GM12878 (cell line): ENCODE measurements at regions not wholly inside any gene's neighbourhood (a gene's known extent, or its start where the extent isn't known, plus 50 kb on each side); places are given as distances from the start of the nearest gene placed in this dataset.

Source experiments
- ATAC-seq: fragments of 200-7000 bp; cut with Tn5 transposase; 3 replicates; pipeline ENCODE4 v1.9.1; 2020; ENCODE audit warnings: mild to moderate bottlenecking, moderate library complexity
- BruUV-seq: library from RNA; stranded (reverse); fragments of 400-500 nt; replicated peaks from 2 replicates; lab custom pipeline; 2021; lab: Mats Ljungman, UMichigan
- CTCF ChIA-PET: fragments of 300-600 bp; sonication (Branson Sonifier 250); formaldehyde crosslinking; extraction: SDS; loops from one replicate; lab custom pipeline; 2021; ENCODE audit warnings: inconsistent platforms; lab: Yijun Ruan, JAX
- POLR2A ChIA-PET: fragments of 350-600 bp; formaldehyde crosslinking; extraction: SDS; loops from one replicate; lab custom pipeline; 2021; ENCODE audit warnings: inconsistent platforms; lab: Charles Lee
- RAD21 ChIA-PET: fragments of 300-600 bp; sonication (Branson Sonifier 250); formaldehyde crosslinking; loops from one replicate; lab custom pipeline; 2023; ENCODE audit warnings: antibody characterized with exemption; ENCODE audit not compliant: unreplicated experiment; lab: Charles Lee
- SMC1A ChIA-PET: fragments of 300-600 bp; sonication (Branson Sonifier 250); formaldehyde crosslinking; loops from one replicate; lab custom pipeline; 2023; ENCODE audit not compliant: unreplicated experiment, uncharacterized antibody; lab: Charles Lee
- DNase-seq: peaks from one replicate; pipeline ENCODE4 v3.0.0-alpha.2; 2011; ENCODE audit warnings: low read depth, low spot score
- FAIRE-seq: peaks from 3 replicates; lab custom pipeline; 2011; peaks lifted over from hg19 to GRCh38; lab: Jason Lieb, UNC
- H2AFZ ChIP-seq: 2 replicates; pipeline ENCODE4 v1.6.0; 2011; ENCODE audit warnings: low read depth, low read length, control low read depth; ENCODE audit not compliant: control insufficient read depth
- H3K27ac ChIP-seq: 2 replicates; pipeline ENCODE4 v1.5.1; 2011; ENCODE audit warnings: control low read depth; ENCODE audit not compliant: control insufficient read depth, insufficient read depth
- H3K27me3 ChIP-seq, 2 experiments: replicated peaks in 1 of 2; 2 replicates each; pipeline versions ENCODE4 v1.6.0 to v1.6.1; 2011; ENCODE audit warnings: low read length in 1 of 2; ENCODE audit not compliant: control insufficient read depth in 2 of 2, insufficient read depth in 2 of 2
- H3K36me3 ChIP-seq, 2 experiments: 2 replicates each; pipeline ENCODE4 v1.5.1; 2011; ENCODE audit warnings: low read length in 1 of 2; ENCODE audit not compliant: control insufficient read depth in 2 of 2, insufficient read depth in 2 of 2
- H3K4me1 ChIP-seq: 2 replicates; pipeline ENCODE4 v1.6.1; 2011; ENCODE audit warnings: mild to moderate bottlenecking, low read length, moderate library complexity, mixed read lengths; ENCODE audit not compliant: control insufficient read depth, insufficient read depth
- H3K4me2 ChIP-seq: 2 replicates; pipeline ENCODE4 v1.6.0; 2011; ENCODE audit warnings: control low read depth; ENCODE audit not compliant: control insufficient read depth, insufficient read depth
- H3K4me3 ChIP-seq: fragments of 200-600 bp; sonication (generic); 2 replicates; pipeline ENCODE4 v1.5.1; 2016
- H3K79me2 ChIP-seq: 2 replicates; pipeline ENCODE4 v1.6.0; 2011; ENCODE audit warnings: low read length; ENCODE audit not compliant: control insufficient read depth, insufficient read depth
- H3K9ac ChIP-seq: 2 replicates; pipeline ENCODE4 v1.8.0; 2011; ENCODE audit warnings: low read length, control low read depth, mixed read lengths; ENCODE audit not compliant: control insufficient read depth, insufficient read depth
- H3K9me3 ChIP-seq: replicated peaks from 3 replicates; pipeline ENCODE4 v1.5.1; 2011; ENCODE audit warnings: mild to moderate bottlenecking, low read length; ENCODE audit not compliant: control insufficient read depth, insufficient read depth
- H4K20me1 ChIP-seq: 2 replicates; pipeline ENCODE4 v1.6.0; 2011; ENCODE audit not compliant: control insufficient read depth, insufficient read depth
- CREM ChIP-seq: IDR thresholded peaks from 2 replicates; pipeline ENCODE4 v1.6.1; 2014; ENCODE audit warnings: antibody characterized with exemption, low read depth
- EGR1 ChIP-seq, 2 experiments: IDR thresholded peaks; 1 replicate in 1 of 2; 2 replicates in 1 of 2; pipeline ENCODE4 v1.6.1; 2011 to 2012; ENCODE audit warnings: low read depth in 2 of 2, low read length in 2 of 2, borderline replicate concordance in 1 of 2, mild to moderate bottlenecking in 1 of 2, moderate library complexity in 1 of 2
- GABPA ChIP-seq: IDR thresholded peaks from 2 replicates; pipeline ENCODE4 v1.6.1; 2014; ENCODE audit warnings: antibody characterized with exemption, low read depth, mild to moderate bottlenecking, inconsistent platforms
- KLF5 ChIP-seq: fragments of 450-650 bp; IDR thresholded peaks from 2 replicates; pipeline ENCODE4 v1.6.1; 2014; ENCODE audit warnings: mild to moderate bottlenecking; ENCODE audit not compliant: partially characterized antibody
- SMAD5 ChIP-seq: IDR thresholded peaks from 2 replicates; pipeline ENCODE4 v1.6.1; 2016; ENCODE audit warnings: antibody characterized with exemption, low read depth
- STAT1 ChIP-seq: fragments of 450-650 bp; conservative IDR thresholded peaks from 2 replicates; pipeline ENCODE4 v1.6.1; 2014; ENCODE audit warnings: antibody characterized with exemption, mild to moderate bottlenecking
- ZNF217 ChIP-seq: fragments of 450-650 bp; IDR thresholded peaks from 2 replicates; pipeline ENCODE4 v1.6.1; 2017; ENCODE audit warnings: antibody characterized with exemption, mild to moderate bottlenecking
- WGBS: methylation state at CpG from one replicate; pipeline ENCODE4 v1.1.6; 2016; ENCODE audit warnings: low lambda C conversion rate; ENCODE audit not compliant: insufficient replicate concordance, insufficient coverage; ENCODE audit errors: missing lambda C conversion rate; 5-methylcytosine and 5-hydroxymethylcytosine counted together
- in situ Hi-C: fragments of 300-500 bp; cut with MboI; formaldehyde crosslinking; loops from 9 replicates; pipeline ENCODE4 v1.14.3; 2018; ENCODE audit warnings: mixed read lengths
- intact Hi-C: fragments of 100-400 bp; cut with micrococcal nuclease; formaldehyde crosslinking; loops from one replicate; pipeline ENCODE4 v1.14.2; 2022; ENCODE audit not compliant: unreplicated experiment
- TF ChIP-seq, protein P1 (sequence below): IDR thresholded peaks from 2 replicates; pipeline ENCODE4 v1.6.1; 2012; ENCODE audit warnings: low read length, inconsistent platforms

DNA sequence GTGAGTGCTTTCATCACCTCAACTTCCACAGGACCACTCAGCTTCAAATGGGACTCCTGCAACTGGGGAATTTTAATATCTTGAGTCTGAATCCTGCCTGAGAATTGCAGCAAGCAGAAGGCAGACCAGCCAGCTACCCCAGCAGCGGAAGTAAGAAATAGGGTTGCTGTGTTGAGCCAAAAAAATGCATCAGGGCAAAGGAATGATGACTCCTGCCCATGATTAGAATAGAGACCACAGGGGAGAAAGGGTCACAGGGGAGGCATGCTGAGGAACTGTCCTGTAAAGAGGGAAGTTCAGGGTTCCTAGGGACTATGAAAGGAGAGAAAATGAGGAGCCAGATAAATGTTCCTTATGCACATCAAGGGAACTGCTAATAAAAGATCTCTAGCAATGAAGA lies 370.2 kb downstream of the KCTD12 start:
- no peak overlapping the region for H3K9ac ChIP-seq
- BruUV-seq: no TSS peak
- POLR2A ChIA-PET: no interaction called here

DNA sequence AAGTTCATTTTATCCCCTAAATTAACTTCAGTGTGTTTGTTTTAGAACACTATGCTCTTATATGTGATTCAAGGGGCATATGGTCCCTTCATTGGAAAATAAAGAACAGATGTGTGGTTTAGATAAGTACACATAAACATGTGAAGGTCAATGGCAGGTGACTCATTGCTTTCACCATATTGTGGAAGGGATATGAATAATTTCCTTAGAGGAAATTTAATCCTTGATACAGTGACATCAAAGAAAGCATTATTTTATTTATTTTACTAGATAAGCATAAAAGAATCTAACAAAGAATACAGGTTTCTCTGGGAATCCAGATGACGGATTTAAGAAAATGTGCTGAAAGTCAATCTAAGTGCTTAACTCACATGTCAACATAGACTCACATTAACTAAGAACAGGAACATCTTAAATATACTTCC lies 373.5 kb downstream of the KCTD12 start:
- no peak overlapping the region for H3K4me2 ChIP-seq
- ChIA-PET CTCF (interaction anchor here (0.5 to 0.6 kb wide), 2 partner anchors 37 to 159 kb away, joined by 3 read pairs; no protein-coding TSS in a partner anchor), RAD21 (no interaction called here), POLR2A (no interaction called here), SMC1A (interaction anchor here (1.0 kb wide), 1 partner anchor 27 kb away, joined by 3 read pairs; no protein-coding TSS in a partner anchor)
- WGBS: 95% methylated on average over 1 of the region's 1 CpG
- DNase-seq (no peak), ATAC-seq (no peak), FAIRE-seq (no peak)
- intact Hi-C loops (no loop called here), in situ Hi-C loops (no loop called here)
- no peaks in the 10 kb centered on the region for H3K9me3 ChIP-seq
- no peaks in the 10 kb centered on the region for H3K4me1 ChIP-seq
- H3K27me3 ChIP-seq: no peaks in the 10 kb centered on the region
- no peaks in the 10 kb centered on the region for H3K79me2 ChIP-seq
- H2AFZ ChIP-seq: no peak overlapping the region
- BruUV-seq: no TSS peak
- H3K36me3 ChIP-seq: no peaks in the 10 kb centered on the region
- TF ChIP-seq KLF5: no peak
- no peak overlapping the region for H3K4me3 ChIP-seq
- no peaks in the 10 kb centered on the region for H4K20me1 ChIP-seq
- H3K27ac ChIP-seq: no peak overlapping the region
- H3K9ac ChIP-seq: no peak overlapping the region

More for the DNA sequence above, 370.2 kb downstream of the KCTD12 start:
- SMC1A ChIA-PET: no interaction called here
- no peak for ATAC-seq
- no peaks in the 10 kb centered on the region for H3K79me2 ChIP-seq
- 0% methylated on average over 1 of the region's 1 CpG for WGBS
- H4K20me1 ChIP-seq: no peaks in the 10 kb centered on the region
- no peak for FAIRE-seq
- H3K4me2 ChIP-seq: no peak overlapping the region
- H3K36me3 ChIP-seq: no peaks in the 10 kb centered on the region
- H3K27ac ChIP-seq: no peak overlapping the region
- H3K4me1 ChIP-seq: no peaks in the 10 kb centered on the region
- H2AFZ ChIP-seq: no peak overlapping the region
- RAD21 ChIA-PET: no interaction called here
- CTCF ChIA-PET: no interaction called here
- intact Hi-C loops (no loop called here), in situ Hi-C loops (no loop called here)
- H3K27me3 ChIP-seq: no peaks in the 10 kb centered on the region
- no peaks in the 10 kb centered on the region; the same call in 2 of the 3 replicates for H3K9me3 ChIP-seq
- DNase-seq: no peak
- no peak overlapping the region for H3K4me3 ChIP-seq
- TF ChIP-seq EGR1 (IDR thresholded peaks at IDR 0.05; ENCODE audit: borderline replicate concordance in 1 of 2, low read depth in 2 of 2, low read length in 2 of 2): no peak
- TF ChIP-seq STAT1: no peak
- TF ChIP-seq, protein P1, sequence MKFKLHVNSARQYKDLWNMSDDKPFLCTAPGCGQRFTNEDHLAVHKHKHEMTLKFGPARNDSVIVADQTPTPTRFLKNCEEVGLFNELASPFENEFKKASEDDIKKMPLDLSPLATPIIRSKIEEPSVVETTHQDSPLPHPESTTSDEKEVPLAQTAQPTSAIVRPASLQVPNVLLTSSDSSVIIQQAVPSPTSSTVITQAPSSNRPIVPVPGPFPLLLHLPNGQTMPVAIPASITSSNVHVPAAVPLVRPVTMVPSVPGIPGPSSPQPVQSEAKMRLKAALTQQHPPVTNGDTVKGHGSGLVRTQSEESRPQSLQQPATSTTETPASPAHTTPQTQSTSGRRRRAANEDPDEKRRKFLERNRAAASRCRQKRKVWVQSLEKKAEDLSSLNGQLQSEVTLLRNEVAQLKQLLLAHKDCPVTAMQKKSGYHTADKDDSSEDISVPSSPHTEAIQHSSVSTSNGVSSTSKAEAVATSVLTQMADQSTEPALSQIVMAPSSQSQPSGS: no peak
- TF ChIP-seq CREM: no peak
- TF ChIP-seq GABPA: no peak
- no peak for TF ChIP-seq SMAD5
- no peak for TF ChIP-seq ZNF217
